K562 (cell line): ENCODE measurements at regions not wholly inside any gene's neighbourhood (a gene's known extent, or its start where the extent isn't known, plus 50 kb on each side); places are given as distances from the start of the nearest gene placed in this dataset.

ENCODE experiments used
- ATAC-seq: fragments of 200-7000 bp; cut with Tn5 transposase; 3 replicates; pipeline ENCODE4 v1.9.1; 2020; ENCODE audit warnings: moderate library complexity
- BruUV-seq: library from RNA; stranded (reverse); fragments of 400-500 nt; replicated peaks from 2 replicates; lab custom pipeline; 2021; lab: Mats Ljungman, UMichigan
- CTCF ChIA-PET: fragments of 300-600 bp; formaldehyde crosslinking; extraction: SDS; loops from one replicate; lab custom pipeline; 2021; ENCODE audit warnings: low intra/inter-chr PET ratio; lab: Yijun Ruan, JAX
- POLR2A ChIA-PET: fragments of 300-600, 350-650 bp; sonication (Branson Sonifier 250); formaldehyde crosslinking; extraction: SDS; loops from one replicate; lab custom pipeline; 2021; ENCODE audit warnings: antibody characterized with exemption, inconsistent platforms; lab: Yijun Ruan, JAX
- DNase-seq, 4 experiments: peaks; one replicate each; pipeline versions ENCODE4 v3.0.0 to v3.0.0-alpha.2; 2011 to 2018; ENCODE audit warnings: low spot score in 3 of 4, mixed read lengths in 3 of 4; ENCODE audit errors: extremely low read depth in 1 of 4
- FAIRE-seq: peaks from 2 replicates; lab custom pipeline; 2011; peaks lifted over from hg19 to GRCh38; lab: Jason Lieb, UNC
- H2AFZ ChIP-seq: 2 replicates; pipeline ENCODE4 v1.6.0; 2011; ENCODE audit warnings: low read depth, low read length, control low read depth, inconsistent platforms
- H3K27ac ChIP-seq: fragments of 200-600 bp; 3 replicates; pipeline ENCODE4 v1.8.0; 2011; ENCODE audit warnings: low read depth, mild to moderate bottlenecking, control low read depth, inconsistent platforms, low read length, moderate library complexity, mixed read lengths; ENCODE audit errors: extremely low read depth
- H3K27me3 ChIP-seq, 2 experiments: fragments of 300-600 bp in 1 of 2; 2 replicates in 1 of 2; 3 replicates in 1 of 2; pipeline versions ENCODE4 v1.6.0 to v1.8.0; 2011; ENCODE audit warnings: inconsistent platforms in 2 of 2, low read length in 2 of 2, mild to moderate bottlenecking in 1 of 2, mixed read lengths in 1 of 2, moderate library complexity in 1 of 2; ENCODE audit not compliant: control insufficient read depth in 2 of 2, insufficient read depth in 2 of 2
- H3K36me3 ChIP-seq: fragments of 300-600 bp; 3 replicates; pipeline ENCODE4 v1.8.0; 2011; ENCODE audit warnings: mild to moderate bottlenecking, low read length, inconsistent platforms; ENCODE audit not compliant: control insufficient read depth, insufficient read depth
- H3K4me1 ChIP-seq, 2 experiments: fragments of 200-600 bp in 1 of 2; replicated peaks in 1 of 2; 2 replicates in 1 of 2; 3 replicates in 1 of 2; pipeline versions ENCODE4 v1.5.1 to v1.8.0; 2011; ENCODE audit warnings: inconsistent platforms in 2 of 2, low read length in 2 of 2, mild to moderate bottlenecking in 1 of 2, mixed read lengths in 1 of 2, moderate library complexity in 1 of 2; ENCODE audit not compliant: control insufficient read depth in 2 of 2, insufficient read depth in 2 of 2
- H3K4me2 ChIP-seq: 2 replicates; pipeline ENCODE4 v1.6.1; 2011; ENCODE audit warnings: low read length, control low read depth, inconsistent platforms, mixed read lengths; ENCODE audit not compliant: insufficient read depth
- H3K4me3 ChIP-seq: fragments of 200-600 bp; sonication (generic), shearing (Covaris generic); 2 replicates; pipeline ENCODE4 v1.5.1; 2016; ENCODE audit warnings: control low read depth, inconsistent platforms
- H3K79me2 ChIP-seq: fragments of 200-600 bp; 3 replicates; pipeline ENCODE4 v1.8.0; 2011; ENCODE audit warnings: low read length, inconsistent platforms; ENCODE audit not compliant: control insufficient read depth, insufficient read depth
- H3K9ac ChIP-seq, 2 experiments: 2 replicates each; pipeline versions ENCODE4 v1.6.0 to v1.6.1; 2011; ENCODE audit warnings: low read depth in 2 of 2, low read length in 2 of 2, control low read depth in 1 of 2, inconsistent platforms in 1 of 2, mild to moderate bottlenecking in 1 of 2, mixed read lengths in 1 of 2; ENCODE audit not compliant: insufficient read depth in 1 of 2
- H3K9me1 ChIP-seq: one replicate; pipeline ENCODE4 v1.6.0; 2011; ENCODE audit warnings: inconsistent platforms, mild to moderate bottlenecking, low read length, moderate library complexity; ENCODE audit not compliant: control insufficient read depth, insufficient read depth
- H3K9me3 ChIP-seq: replicated peaks from 2 replicates; pipeline ENCODE4 v1.5.1; 2011; ENCODE audit warnings: low read depth, low read length, inconsistent platforms; ENCODE audit not compliant: control insufficient read depth, insufficient read depth
- H4K20me1 ChIP-seq: replicated peaks from 2 replicates; pipeline ENCODE4 v1.6.1; 2011; ENCODE audit warnings: low read length, inconsistent platforms, mixed read lengths; ENCODE audit not compliant: control insufficient read depth, insufficient read depth
- KAT2B ChIP-seq: IDR thresholded peaks from one replicate; pipeline ENCODE4 v1.6.1; 2012; ENCODE audit warnings: low read depth, mild to moderate bottlenecking, control low read depth, inconsistent platforms, low read length, moderate library complexity
- MIER1 ChIP-seq: fragments of 450-650 bp; IDR thresholded peaks from 2 replicates; pipeline ENCODE4 v1.6.1; 2016; ENCODE audit warnings: antibody characterized with exemption, mild to moderate bottlenecking, low read depth
- NFE2L1 ChIP-seq: fragments of 450-650 bp; IDR thresholded peaks from 2 replicates; pipeline ENCODE4 v1.6.1; 2016; ENCODE audit warnings: missing genetic modification characterization, low read depth, mild to moderate bottlenecking, missing compliant biosample characterization, moderate library complexity, borderline replicate concordance
- PPARD ChIP-seq: fragments of 250-450 bp; sonication (Bioruptor Pico); IDR thresholded peaks from 2 replicates; pipeline ENCODE4 v1.8.0; 2022; ENCODE audit warnings: inconsistent platforms, mild to moderate bottlenecking, moderate library complexity
- TRIM24 ChIP-seq, 2 experiments: fragments of 450-650 bp; IDR thresholded peaks; 2 replicates each; pipeline ENCODE4 v1.6.1; 2016
- XRCC3 ChIP-seq: fragments of 450-650 bp; IDR thresholded peaks from 2 replicates; pipeline ENCODE4 v1.6.1; 2017; ENCODE audit warnings: mild to moderate bottlenecking, moderate library complexity
- XRCC4 ChIP-seq: IDR thresholded peaks from one replicate; pipeline ENCODE4 v1.6.1; 2011; ENCODE audit not compliant: insufficient read depth, insufficient read length; ENCODE audit errors: extremely low read depth
- ZNF316 ChIP-seq: fragments of 450-650 bp; IDR thresholded peaks from 2 replicates; pipeline ENCODE4 v1.6.1; 2016
- WGBS: fragments of 100-300 bp; shearing (Covaris generic); methylation state at CpG from one replicate; pipeline ENCODE4 v1.1.6; 2016; ENCODE audit warnings: low coverage, mixed read lengths; ENCODE audit not compliant: insufficient coverage; ENCODE audit errors: missing lambda C conversion rate; 5-methylcytosine and 5-hydroxymethylcytosine counted together
- in situ Hi-C: fragments of 300-500 bp; cut with MboI; formaldehyde crosslinking; loops from 4 replicates; pipeline ENCODE4 v1.15.0; 2018; ENCODE audit warnings: inconsistent platforms, mixed read lengths
- intact Hi-C: fragments of 100-400 bp; cut with micrococcal nuclease; formaldehyde crosslinking; loops from 2 replicates; pipeline ENCODE4 v1.14.2; 2022
- TF ChIP-seq, protein P1 (sequence below): fragments of 200-800 bp; sonication (Bioruptor generic); IDR thresholded peaks from 2 replicates; pipeline ENCODE4 v1.6.1; 2016; ENCODE audit warnings: missing genetic modification characterization, missing compliant biosample characterization
- TF ChIP-seq, protein P2 (sequence below): sonication (generic); formaldehyde crosslinking; IDR thresholded peaks from 2 replicates; pipeline ENCODE4 v1.8.0; 2022; ENCODE audit warnings: missing genetic modification reagents, mild to moderate bottlenecking, borderline replicate concordance

DNA sequence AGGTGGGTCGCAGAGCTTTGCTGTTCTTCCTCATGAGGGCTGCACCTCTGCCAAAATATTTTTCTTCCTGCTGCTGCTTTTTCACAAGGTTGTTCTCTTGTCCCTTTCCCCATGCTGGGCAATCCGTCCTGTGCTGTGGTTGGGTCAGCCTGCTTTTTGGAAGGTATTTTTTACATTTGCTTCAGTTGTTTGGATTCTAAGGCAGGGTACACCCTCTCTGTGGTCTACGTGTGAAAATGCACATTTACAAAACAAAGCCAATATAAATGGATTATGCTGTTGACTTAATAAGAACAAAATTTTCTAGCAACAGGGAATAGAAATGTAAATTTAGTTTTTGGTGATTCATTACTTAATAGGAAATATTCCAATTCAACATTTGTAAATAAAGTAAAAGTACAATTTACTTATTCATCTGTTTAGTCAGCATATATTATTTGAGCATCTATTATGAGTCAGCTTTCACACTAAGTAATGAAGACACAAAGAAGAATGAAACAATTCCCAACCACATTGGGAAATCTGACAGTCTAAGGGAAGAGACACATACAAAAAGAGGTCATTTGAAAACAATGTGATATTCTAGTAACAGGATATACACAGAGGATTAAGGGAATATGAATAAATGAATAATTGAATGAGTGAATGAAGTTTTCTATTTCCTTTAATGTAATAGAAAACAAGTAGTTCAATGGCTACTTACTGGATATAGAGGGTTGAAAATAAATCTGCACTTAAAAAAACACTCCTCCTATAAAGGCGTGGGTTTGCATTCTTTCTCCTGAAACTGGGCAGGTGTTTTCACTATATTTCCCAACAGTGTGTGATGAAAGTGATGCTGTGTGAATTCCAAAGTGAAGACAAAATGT lies 94.6 kb upstream of the PRICKLE1 start:
- BruUV-seq, result no TSS peak
- Histone ChIP-seq H3K79me2 (no peaks in the 10 kb centered on the region), H3K4me2 (no peak overlapping the region), H3K27ac (no peak overlapping the region), H2AFZ (no peak overlapping the region), H3K27me3 (no peaks in the 10 kb centered on the region), H4K20me1 (no peaks in the 10 kb centered on the region), H3K4me1 (no peaks in the 10 kb centered on the region), H3K36me3 (no peaks in the 10 kb centered on the region), H3K4me3 (no peak overlapping the region), H3K9me1 (no peaks in the 10 kb centered on the region), H3K9ac (no peak overlapping the region), H3K9me3 (no peaks in the 10 kb centered on the region)
- ATAC-seq (no peak), DNase-seq (no peak), FAIRE-seq (no peak)
- in situ Hi-C loops (no loop called here), intact Hi-C loops (no loop called here)
- TF ChIP-seq TRIM24 (IDR thresholded peaks at IDR 0.05) (no peak), XRCC4 (no peak), ZNF316 (peak; percentile 71), PPARD (CRISPR knock-in tag) (no peak), MIER1 (no peak)
- 0% methylated on average over 4 of the region's 4 CpGs for WGBS
- ChIA-PET CTCF (no interaction called here), POLR2A (no interaction called here)

DNA sequence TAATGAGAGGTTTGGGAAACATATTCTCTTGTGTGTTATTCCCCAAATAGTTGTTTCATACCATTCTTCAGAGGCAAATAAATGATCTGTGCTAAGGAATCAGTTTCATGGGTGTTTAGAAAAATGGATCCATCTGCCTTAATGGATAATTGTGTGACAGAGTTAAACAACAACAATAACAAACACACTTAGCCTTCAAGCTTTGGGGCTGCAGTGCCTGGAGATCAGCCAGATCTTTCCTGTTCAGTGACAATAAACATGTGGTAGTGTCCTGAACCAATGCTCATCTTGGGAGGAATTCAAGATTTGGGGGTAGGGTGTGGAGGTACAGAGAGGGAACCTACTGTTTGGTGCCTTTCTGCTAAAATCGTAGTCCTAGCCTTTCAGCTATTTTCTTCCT lies 93.7 kb upstream of the PRICKLE1 start:
- Histone ChIP-seq H2AFZ (no peak overlapping the region), H3K36me3 (no peaks in the 10 kb centered on the region), H3K4me2 (no peak overlapping the region), H3K79me2 (no peaks in the 10 kb centered on the region), H3K4me1 (no peaks in the 10 kb centered on the region), H3K9ac (no peak overlapping the region), H3K9me1 (no peaks in the 10 kb centered on the region), H3K9me3 (no peaks in the 10 kb centered on the region), H3K27me3 (no peaks in the 10 kb centered on the region), H3K4me3 (no peak overlapping the region), H3K27ac (no peak overlapping the region), H4K20me1 (no peaks in the 10 kb centered on the region)
- CTCF ChIA-PET, result no interaction called here
- WGBS, result 0% methylated on average over 1 of the region's 1 CpG
- no TSS peak for BruUV-seq
- ATAC-seq (no peak), FAIRE-seq (no peak), DNase-seq (no peak)
- POLR2A ChIA-PET, result no interaction called here
- intact Hi-C loops (no loop called here), in situ Hi-C loops (no loop called here)
- TF ChIP-seq XRCC3 (no peak), NFE2L1 (tag) (no peak), KAT2B (no peak)
- TF ChIP-seq, protein P1, sequence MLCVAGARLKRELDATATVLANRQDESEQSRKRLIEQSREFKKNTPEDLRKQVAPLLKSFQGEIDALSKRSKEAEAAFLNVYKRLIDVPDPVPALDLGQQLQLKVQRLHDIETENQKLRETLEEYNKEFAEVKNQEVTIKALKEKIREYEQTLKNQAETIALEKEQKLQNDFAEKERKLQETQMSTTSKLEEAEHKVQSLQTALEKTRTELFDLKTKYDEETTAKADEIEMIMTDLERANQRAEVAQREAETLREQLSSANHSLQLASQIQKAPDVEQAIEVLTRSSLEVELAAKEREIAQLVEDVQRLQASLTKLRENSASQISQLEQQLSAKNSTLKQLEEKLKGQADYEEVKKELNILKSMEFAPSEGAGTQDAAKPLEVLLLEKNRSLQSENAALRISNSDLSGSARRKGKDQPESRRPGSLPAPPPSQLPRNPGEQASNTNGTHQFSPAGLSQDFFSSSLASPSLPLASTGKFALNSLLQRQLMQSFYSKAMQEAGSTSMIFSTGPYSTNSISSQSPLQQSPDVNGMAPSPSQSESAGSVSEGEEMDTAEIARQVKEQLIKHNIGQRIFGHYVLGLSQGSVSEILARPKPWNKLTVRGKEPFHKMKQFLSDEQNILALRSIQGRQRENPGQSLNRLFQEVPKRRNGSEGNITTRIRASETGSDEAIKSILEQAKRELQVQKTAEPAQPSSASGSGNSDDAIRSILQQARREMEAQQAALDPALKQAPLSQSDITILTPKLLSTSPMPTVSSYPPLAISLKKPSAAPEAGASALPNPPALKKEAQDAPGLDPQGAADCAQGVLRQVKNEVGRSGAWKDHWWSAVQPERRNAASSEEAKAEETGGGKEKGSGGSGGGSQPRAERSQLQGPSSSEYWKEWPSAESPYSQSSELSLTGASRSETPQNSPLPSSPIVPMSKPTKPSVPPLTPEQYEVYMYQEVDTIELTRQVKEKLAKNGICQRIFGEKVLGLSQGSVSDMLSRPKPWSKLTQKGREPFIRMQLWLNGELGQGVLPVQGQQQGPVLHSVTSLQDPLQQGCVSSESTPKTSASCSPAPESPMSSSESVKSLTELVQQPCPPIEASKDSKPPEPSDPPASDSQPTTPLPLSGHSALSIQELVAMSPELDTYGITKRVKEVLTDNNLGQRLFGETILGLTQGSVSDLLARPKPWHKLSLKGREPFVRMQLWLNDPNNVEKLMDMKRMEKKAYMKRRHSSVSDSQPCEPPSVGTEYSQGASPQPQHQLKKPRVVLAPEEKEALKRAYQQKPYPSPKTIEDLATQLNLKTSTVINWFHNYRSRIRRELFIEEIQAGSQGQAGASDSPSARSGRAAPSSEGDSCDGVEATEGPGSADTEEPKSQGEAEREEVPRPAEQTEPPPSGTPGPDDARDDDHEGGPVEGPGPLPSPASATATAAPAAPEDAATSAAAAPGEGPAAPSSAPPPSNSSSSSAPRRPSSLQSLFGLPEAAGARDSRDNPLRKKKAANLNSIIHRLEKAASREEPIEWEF (CRISPR knock-in tag), result no peak
- TF ChIP-seq, protein P2, sequence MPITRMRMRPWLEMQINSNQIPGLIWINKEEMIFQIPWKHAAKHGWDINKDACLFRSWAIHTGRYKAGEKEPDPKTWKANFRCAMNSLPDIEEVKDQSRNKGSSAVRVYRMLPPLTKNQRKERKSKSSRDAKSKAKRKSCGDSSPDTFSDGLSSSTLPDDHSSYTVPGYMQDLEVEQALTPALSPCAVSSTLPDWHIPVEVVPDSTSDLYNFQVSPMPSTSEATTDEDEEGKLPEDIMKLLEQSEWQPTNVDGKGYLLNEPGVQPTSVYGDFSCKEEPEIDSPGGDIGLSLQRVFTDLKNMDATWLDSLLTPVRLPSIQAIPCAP (CRISPR knock-in tag), result no peak
